HEK293T (cell line): ENCODE measurements at regions not wholly inside any gene's neighbourhood (a gene's known extent, or its start where the extent isn't known, plus 50 kb on each side); places are given as distances from the start of the nearest gene placed in this dataset.

Experiments used
- CTCF ChIA-PET: fragments of 350-600 bp; formaldehyde crosslinking; extraction: SDS; loops from one replicate; lab custom pipeline; 2021; ENCODE audit warnings: antibody characterized with exemption, inconsistent platforms; lab: Yijun Ruan, JAX
- POLR2A ChIA-PET: fragments of 350-600 bp; formaldehyde crosslinking; extraction: SDS; loops from one replicate; lab custom pipeline; 2020; ENCODE audit warnings: antibody characterized with exemption, inconsistent platforms; lab: Yijun Ruan, JAX
- DNase-seq: peaks from one replicate; pipeline ENCODE4 v3.0.0; 2012; ENCODE audit warnings: mixed read lengths; ENCODE audit errors: extremely low spot score
- ARNT ChIP-seq: fragments of 450-650 bp; IDR thresholded peaks from 2 replicates; pipeline ENCODE4 v1.6.1; 2017; ENCODE audit warnings: mild to moderate bottlenecking
- BHLHE40 ChIP-seq: fragments of 450-650 bp; IDR thresholded peaks from 2 replicates; pipeline ENCODE4 v1.6.1; 2016; ENCODE audit warnings: mild to moderate bottlenecking, moderate library complexity, borderline replicate concordance
- CTBP1 ChIP-seq: fragments of 450-650 bp; IDR thresholded peaks from 2 replicates; pipeline ENCODE4 v1.6.1; 2016; ENCODE audit warnings: borderline replicate concordance
- ELF4 ChIP-seq: fragments of 450-650 bp; IDR thresholded peaks from 2 replicates; pipeline ENCODE4 v1.6.1; 2017; ENCODE audit warnings: antibody characterized with exemption
- FOXA1 ChIP-seq: fragments of 450-650 bp; IDR thresholded peaks from 2 replicates; pipeline ENCODE4 v1.6.1; 2016; ENCODE audit warnings: mild to moderate bottlenecking
- FOXK2 ChIP-seq: fragments of 450-650 bp; IDR thresholded peaks from 2 replicates; pipeline ENCODE4 v1.6.1; 2016; ENCODE audit warnings: mild to moderate bottlenecking
- FOXM1 ChIP-seq: fragments of 450-650 bp; IDR thresholded peaks from 2 replicates; pipeline ENCODE4 v1.6.1; 2017; ENCODE audit warnings: mild to moderate bottlenecking, borderline replicate concordance
- HDGF ChIP-seq: fragments of 450-650 bp; IDR thresholded peaks from 2 replicates; pipeline ENCODE4 v1.6.1; 2017; ENCODE audit warnings: antibody characterized with exemption, borderline replicate concordance
- L3MBTL2 ChIP-seq: fragments of 450-650 bp; conservative IDR thresholded peaks from 2 replicates; pipeline ENCODE4 v1.6.1; 2016; ENCODE audit warnings: mild to moderate bottlenecking
- LEF1 ChIP-seq: fragments of 450-650 bp; IDR thresholded peaks from 2 replicates; pipeline ENCODE4 v1.6.1; 2017; ENCODE audit warnings: mild to moderate bottlenecking, borderline replicate concordance
- NFRKB ChIP-seq: fragments of 450-650 bp; IDR thresholded peaks from 2 replicates; pipeline ENCODE4 v1.6.1; 2016; ENCODE audit warnings: mild to moderate bottlenecking, moderate library complexity
- SP1 ChIP-seq: fragments of 450-650 bp; IDR thresholded peaks from 2 replicates; pipeline ENCODE4 v1.6.1; 2017
- SUZ12 ChIP-seq: fragments of 450-650 bp; IDR thresholded peaks from 2 replicates; pipeline ENCODE4 v1.6.1; 2016; ENCODE audit warnings: mild to moderate bottlenecking
- TARDBP ChIP-seq: fragments of 450-650 bp; IDR thresholded peaks from 2 replicates; pipeline ENCODE4 v1.6.1; 2016
- ZNF384 ChIP-seq: fragments of 450-650 bp; IDR thresholded peaks from 2 replicates; pipeline ENCODE4 v1.6.1; 2016
- TF ChIP-seq, protein P1 (sequence below): fragments of 450-650 bp; IDR thresholded peaks from 2 replicates; pipeline ENCODE4 v1.6.1; 2016

DNA sequence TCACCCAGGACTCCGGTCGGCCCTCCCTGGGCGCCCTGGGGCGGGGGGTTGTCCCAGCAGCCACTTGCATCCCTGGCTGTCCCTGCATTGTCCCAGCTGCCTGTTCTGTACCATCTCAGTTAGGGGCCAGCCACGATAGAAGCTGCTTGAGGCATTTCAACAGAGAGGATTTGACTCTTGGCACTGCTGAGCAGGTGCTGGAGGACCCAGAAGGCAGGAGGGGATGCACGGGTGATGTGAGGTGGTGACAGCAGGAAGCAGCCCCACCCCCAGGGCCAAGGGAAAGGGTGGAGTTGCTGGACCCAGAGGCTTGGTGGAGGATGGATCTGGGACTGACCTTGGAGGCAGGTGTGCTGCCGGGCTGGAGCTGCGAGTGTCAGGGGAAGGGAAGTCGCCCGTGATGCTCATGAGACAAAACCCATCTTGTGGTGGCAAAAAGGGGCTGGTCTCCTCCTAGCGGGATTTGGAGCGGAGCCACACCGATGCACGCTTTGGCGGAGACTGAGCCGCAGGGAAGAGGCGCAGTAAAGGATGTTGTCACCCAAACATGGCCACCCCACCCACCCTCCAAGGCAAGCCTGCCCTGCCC, 188.0 kb upstream of the GSE1 start:
- DNase-seq, result no peak
- ChIA-PET POLR2A (no interaction called here), CTCF (interaction anchor here (1.2 kb wide), 1 partner anchor 9 kb away, joined by 4 read pairs; no protein-coding TSS in a partner anchor)
- TF ChIP-seq ZNF384 (no peak), FOXA1 (no peak), HDGF (no peak), FOXM1 (no peak), BHLHE40 (no peak), L3MBTL2 (no peak), SP1 (no peak), FOXK2 (no peak), TARDBP (no peak), CTBP1 (no peak), NFRKB (no peak), ELF4 (no peak), SUZ12 (no peak), LEF1 (no peak), ARNT (no peak)
- TF ChIP-seq, protein P1, sequence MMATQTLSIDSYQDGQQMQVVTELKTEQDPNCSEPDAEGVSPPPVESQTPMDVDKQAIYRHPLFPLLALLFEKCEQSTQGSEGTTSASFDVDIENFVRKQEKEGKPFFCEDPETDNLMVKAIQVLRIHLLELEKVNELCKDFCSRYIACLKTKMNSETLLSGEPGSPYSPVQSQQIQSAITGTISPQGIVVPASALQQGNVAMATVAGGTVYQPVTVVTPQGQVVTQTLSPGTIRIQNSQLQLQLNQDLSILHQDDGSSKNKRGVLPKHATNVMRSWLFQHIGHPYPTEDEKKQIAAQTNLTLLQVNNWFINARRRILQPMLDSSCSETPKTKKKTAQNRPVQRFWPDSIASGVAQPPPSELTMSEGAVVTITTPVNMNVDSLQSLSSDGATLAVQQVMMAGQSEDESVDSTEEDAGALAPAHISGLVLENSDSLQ, result no peak

DNA sequence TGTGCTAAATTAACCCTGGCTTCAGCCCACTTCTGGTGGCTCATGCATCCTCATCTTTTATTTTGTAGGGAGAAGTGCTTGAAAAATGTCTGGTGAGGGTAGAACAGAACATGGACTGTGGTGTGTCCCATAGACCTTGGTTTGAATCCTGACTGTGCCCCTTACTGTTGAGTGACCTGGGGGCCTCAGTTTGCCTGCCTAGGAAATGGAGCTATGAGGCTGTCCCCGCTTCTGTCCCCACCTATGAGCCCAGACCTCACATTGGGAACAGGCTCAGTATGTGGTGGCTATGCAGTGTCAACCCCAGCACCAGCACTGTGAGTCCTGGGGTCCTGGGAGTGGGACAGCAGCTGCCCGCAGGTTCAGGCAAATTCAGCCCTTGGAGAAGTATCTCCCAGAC, 186.3 kb upstream of the GSE1 start:
- DNase-seq, result no peak
- POLR2A ChIA-PET, result no interaction called here
- TF ChIP-seq TARDBP (no peak), ELF4 (no peak), HDGF (no peak), CTBP1 (no peak), NFRKB (no peak), ZNF384 (no peak), FOXK2 (no peak)
- TF ChIP-seq, protein P1, result no peak
- CTCF ChIA-PET, result no interaction called here

DNA sequence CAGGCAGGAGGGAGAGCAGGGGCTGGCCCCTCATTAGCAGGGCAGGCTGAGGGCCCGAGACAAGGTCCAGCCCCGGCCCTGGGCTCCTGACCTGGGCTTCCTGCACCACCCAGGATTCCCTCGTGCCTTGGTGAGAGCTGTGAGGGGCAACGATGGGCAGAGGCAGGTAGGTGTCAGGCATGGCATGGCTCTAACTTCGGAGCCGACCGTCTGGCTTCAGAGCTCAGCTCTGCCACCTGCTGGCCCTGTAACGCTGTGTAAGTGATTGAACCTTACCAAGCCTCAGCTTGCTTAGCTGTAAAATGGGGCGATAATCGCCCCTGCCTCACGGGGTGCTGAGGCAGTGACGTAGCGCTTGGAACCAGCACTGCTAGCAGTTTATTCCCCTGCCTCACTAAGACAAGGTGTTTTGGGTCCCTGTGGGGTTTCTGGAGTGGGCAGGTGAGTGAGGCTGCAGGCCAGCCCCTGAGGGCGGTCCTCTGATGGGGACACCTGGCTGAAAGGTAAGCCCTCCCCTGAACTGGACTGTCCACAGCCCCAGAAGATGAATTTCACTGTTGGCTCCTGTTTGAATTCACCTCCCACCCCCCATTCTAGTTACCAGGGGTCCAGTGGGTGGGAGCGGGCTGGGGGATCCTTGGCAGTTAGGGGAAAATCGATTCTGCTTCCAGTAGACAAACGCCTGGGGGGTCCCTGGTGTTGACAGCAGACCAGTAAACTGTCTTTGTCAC, 184.8 kb upstream of the GSE1 start:
- DNase-seq, result peak; percentile 50
- POLR2A ChIA-PET, result no interaction called here
- CTCF ChIA-PET, result interaction anchor here (0.6 to 1.4 kb wide), 3 partner anchors 9 to 182 kb away, joined by 3 to 4 read pairs (median 3); no protein-coding TSS in a partner anchor
- TF ChIP-seq ZNF384 (no peak), ELF4 (no peak), ARNT (no peak), BHLHE40 (no peak)

DNA sequence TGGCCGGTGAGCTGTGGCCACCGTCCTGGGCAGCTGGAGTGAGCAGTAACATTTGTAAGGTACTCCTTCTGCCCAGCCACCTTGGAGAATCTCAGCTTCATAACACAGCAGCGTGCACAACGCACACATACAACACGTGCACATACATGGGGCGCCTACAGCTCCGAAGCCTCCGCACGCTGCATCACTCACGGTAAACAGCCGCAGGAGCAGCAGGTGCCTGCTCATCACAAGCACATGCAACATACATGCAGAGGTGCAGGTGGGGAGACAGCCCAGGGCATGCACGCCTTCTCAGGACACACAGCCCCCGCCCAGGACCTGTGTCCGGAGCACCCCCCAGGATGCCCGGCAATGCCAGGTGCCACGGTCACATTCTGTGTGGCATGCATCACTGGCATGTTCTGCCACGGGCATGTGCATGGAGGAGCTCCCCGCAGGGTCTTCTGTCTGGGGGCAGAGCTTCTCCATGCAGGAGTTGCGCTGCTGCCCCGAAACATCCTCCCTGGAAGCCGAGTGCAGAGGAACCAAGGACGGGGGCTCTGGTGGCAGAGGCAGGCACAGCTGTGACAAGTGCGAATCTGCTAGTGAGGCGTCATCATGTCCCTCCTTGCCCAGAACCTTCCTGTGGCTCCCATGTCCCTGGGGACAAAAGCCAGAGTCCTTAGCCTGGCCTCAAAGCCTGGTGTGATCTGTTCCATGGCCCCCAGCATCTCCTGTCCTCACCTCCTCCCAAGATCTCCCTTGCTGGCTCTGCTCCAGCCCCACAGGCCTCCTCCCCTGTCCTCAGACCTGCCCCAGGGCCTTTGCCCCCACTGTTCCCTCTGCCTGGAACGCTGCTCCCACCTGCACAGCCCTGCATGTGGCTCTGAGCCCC, 184.0 kb upstream of the GSE1 start:
- no peak for DNase-seq
- CTCF ChIA-PET, result interaction anchor here (0.8 to 1.4 kb wide), 3 partner anchors 13 to 181 kb away, joined by 3 to 4 read pairs (median 3); no protein-coding TSS in a partner anchor
- TF ChIP-seq FOXA1 (no peak), FOXK2 (no peak), ARNT (no peak), BHLHE40 (no peak)
- POLR2A ChIA-PET, result no interaction called here

DNA sequence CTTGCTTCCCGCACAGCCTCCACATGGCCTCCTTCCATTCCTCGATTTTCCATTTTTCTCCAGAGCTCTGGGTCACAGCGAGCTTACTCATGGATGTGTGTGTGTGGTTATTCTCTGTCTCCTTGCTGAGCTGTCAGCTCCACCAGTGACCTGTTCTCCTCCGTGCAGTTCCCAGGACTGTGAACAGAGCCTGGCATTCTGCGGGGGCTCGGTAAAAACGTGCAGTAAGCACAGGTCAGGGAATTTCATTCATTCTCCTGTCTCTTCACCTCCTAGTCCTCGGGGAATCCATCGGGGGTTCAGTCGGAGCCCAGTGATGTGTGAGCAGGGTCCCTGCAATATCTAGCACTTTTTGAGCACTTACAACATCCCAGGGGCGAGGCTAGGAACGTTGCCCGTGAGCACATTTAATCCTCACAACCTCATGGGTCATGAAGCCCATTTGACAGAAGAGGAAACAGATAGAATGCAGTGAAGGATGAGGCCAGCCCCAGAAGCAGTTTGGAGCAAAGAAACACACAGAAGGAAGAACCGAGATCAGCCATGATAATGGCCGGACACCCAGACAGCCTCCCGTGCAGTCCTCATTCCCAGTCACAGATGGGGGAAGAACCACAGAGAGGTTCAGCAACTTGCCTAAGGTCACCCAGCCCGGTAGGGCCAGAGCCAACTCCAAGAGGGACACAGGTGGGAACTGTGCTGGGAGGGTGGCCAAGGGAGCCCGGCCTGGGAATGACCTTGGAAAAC, 183.2 kb upstream of the GSE1 start:
- POLR2A ChIA-PET, result no interaction called here
- CTCF ChIA-PET, result interaction anchor here (0.9 kb wide), 1 partner anchor 14 kb away, joined by 3 read pairs; no protein-coding TSS in a partner anchor
- no peak for DNase-seq
- no peak for TF ChIP-seq SP1
- TF ChIP-seq SUZ12, result no peak
- TF ChIP-seq ZNF384, result no peak
- TF ChIP-seq FOXK2, result no peak
- no peak for TF ChIP-seq ELF4
- TF ChIP-seq, protein P1, result no peak
- TF ChIP-seq L3MBTL2, result no peak
- no peak for TF ChIP-seq HDGF
- TF ChIP-seq NFRKB, result no peak
- TF ChIP-seq TARDBP, result no peak
- no peak for TF ChIP-seq LEF1
- TF ChIP-seq CTBP1, result no peak
- no peak for TF ChIP-seq BHLHE40
- TF ChIP-seq ARNT, result no peak
- no peak for TF ChIP-seq FOXA1
- no peak for TF ChIP-seq FOXM1
